ENCODE measurements at regions not wholly inside any gene's neighbourhood (a gene's known extent, or its start where the extent isn't known, plus 50 kb on each side); places are given as distances from the start of the nearest gene placed in this dataset.
"Not testable (repeated sequence)": the region's sequence is repeated elsewhere in the genome, so short reads cannot be mapped to it uniquely, and the experiment has no call there.

DNA sequence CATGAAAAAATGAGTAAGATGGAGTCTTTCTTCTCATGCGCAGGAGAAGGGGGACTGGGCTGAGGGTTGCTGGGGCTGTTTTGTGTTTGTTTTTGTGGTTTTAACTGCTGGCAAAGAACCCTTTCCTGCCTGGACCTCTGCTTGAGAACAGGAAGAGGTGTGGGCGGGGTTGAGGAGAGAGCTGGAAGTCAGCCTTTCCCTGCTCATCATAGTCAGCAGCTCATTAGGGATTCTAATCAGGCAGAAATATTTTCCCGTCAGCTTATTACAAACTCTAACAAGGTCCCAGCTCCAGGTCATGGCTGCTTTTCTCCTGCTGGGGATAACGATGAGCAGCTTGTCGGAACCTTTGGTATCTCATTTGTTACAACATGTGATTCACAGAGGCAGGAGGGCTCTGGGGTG lies 185.0 kb upstream of the NRXN3 start:
- Mint-ChIP-seq H3K36me3 (ENCODE audit: low read depth) (no peaks in the 10 kb centered on the region), H3K4me1 (ENCODE audit: low read depth) (no peaks in the 10 kb centered on the region), H3K27ac (no peak overlapping the region), H3K9me3 (no peaks in the 10 kb centered on the region), H3K4me3 (no peak overlapping the region), H3K27me3 (ENCODE audit: low read depth) (peaks cover 13% of the 10 kb centered on the region)
- CTCF ChIA-PET: interaction anchor here (0.6 to 1.1 kb wide), 2 partner anchors 121 to 582 kb away, joined by 3 read pairs; no protein-coding TSS in a partner anchor
- DNase-seq: no peak
- intact Hi-C loops (cut with micrococcal nuclease): no loop called here

- no peak overlapping the region for H3K27ac Mint-ChIP-seq
These were observed 183.4 kb upstream of the NRXN3 start for GRCh38 chr14:77986773-77987172.

DNA sequence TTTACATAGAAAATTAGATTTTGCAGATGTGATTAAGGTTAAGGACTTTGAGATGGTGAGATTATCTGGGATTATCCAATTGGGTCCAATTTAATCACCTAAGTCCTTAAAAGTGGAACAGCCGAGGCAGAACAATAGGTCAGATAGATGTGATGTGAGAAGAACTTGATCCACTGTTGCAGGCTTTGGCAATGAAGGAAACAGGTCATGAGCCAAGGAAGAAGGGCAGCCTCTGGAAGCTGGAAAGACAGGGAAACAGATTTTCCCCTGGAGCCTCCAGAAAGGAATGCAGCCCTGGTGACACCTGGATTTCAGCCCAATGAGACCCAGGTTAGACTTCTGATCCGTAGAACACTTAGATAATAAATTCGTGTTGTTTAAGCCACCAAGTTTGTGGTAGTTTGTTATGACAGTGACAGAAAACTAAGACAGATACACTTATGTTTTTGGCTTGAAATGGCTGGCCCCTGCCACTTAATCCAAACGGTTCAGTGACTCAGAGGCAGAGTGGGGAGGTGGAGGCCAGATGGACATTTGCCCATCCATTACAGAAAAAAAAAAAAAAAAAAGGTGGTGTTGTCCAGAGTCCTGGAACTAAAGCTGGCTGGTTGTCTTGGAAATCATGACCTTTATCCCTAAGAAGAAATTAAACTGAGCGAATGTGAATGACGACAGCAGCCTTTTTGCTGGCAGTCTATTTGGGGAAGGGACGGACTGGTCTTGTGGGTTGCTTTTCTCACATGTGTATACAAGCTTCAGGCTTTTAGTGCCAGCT lies 181.9 kb upstream of the NRXN3 start:
- no peaks in the 10 kb centered on the region for H3K36me3 Mint-ChIP-seq (ENCODE audit: low read depth)
- H3K27ac Mint-ChIP-seq: no peak overlapping the region
- intact Hi-C loops (cut with micrococcal nuclease): no loop called here
- H3K4me1 Mint-ChIP-seq (ENCODE audit: low read depth): no peaks in the 10 kb centered on the region
- no peaks in the 10 kb centered on the region for H3K9me3 Mint-ChIP-seq
- no peak overlapping the region for H3K4me3 Mint-ChIP-seq
- no peak for DNase-seq
- CTCF ChIA-PET: interaction anchor here (0.6 kb wide), 1 partner anchor 416 kb away, joined by 3 read pairs; no protein-coding TSS in a partner anchor
- peaks cover 5% of the 10 kb centered on the region for H3K27me3 Mint-ChIP-seq (ENCODE audit: low read depth)

More at GRCh38 chr14:77986773-77987172, 183.4 kb upstream of the NRXN3 start:
- intact Hi-C loops (cut with micrococcal nuclease): no loop called here
- CTCF ChIA-PET: no interaction called here
- no peak for DNase-seq
- peaks cover 5% of the 10 kb centered on the region for H3K27me3 Mint-ChIP-seq (ENCODE audit: low read depth)
- no peaks in the 10 kb centered on the region for H3K9me3 Mint-ChIP-seq
- H3K36me3 Mint-ChIP-seq (ENCODE audit: low read depth): no peaks in the 10 kb centered on the region
- H3K4me3 Mint-ChIP-seq: no peak overlapping the region
- H3K4me1 Mint-ChIP-seq (ENCODE audit: low read depth): no peaks in the 10 kb centered on the region

- intact Hi-C loops (cut with micrococcal nuclease): no loop called here
- H3K36me3 Mint-ChIP-seq (ENCODE audit: low read depth): no peaks in the 10 kb centered on the region
- no peak for DNase-seq
- CTCF ChIA-PET: no interaction called here
- H3K4me1 Mint-ChIP-seq (ENCODE audit: low read depth): no peaks in the 10 kb centered on the region
- H3K27me3 Mint-ChIP-seq (ENCODE audit: low read depth): peaks cover 5% of the 10 kb centered on the region
- no peak overlapping the region for H3K4me3 Mint-ChIP-seq
- no peak overlapping the region for H3K27ac Mint-ChIP-seq
- no peaks in the 10 kb centered on the region for H3K9me3 Mint-ChIP-seq
These were observed 181.2 kb upstream of the NRXN3 start for GRCh38 chr14:77988970-77989369.

DNA sequence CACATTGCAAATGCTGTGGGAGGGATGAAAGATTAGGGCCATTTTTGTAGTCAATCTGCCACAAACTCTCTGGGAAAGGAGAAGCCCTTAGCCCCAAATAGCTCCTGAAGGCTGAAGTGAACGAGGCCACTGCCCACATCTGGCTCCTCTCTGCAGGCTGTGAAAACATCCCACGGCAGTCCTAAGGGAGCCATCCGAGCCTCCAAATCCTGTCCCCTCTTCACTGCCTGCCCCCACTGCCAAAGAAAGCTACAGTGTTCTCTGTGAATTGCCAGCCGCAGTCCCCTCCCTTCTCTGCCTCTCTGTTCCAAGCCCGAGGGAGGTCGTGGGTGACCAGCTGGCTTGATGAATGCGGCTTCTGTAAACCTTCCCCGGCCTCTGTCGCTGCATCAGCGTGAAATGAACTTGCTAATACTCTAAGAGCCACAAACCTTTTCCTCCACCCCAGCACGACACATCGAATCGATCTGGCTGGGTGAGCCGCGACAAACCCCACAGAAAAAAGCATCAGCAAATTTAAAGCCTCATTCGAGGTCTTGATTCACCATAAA lies 180.7 kb upstream of the NRXN3 start:
- Mint-ChIP-seq H3K36me3 (ENCODE audit: low read depth) (no peaks in the 10 kb centered on the region), H3K27me3 (ENCODE audit: low read depth) (peaks cover 5% of the 10 kb centered on the region), H3K4me1 (ENCODE audit: low read depth) (no peaks in the 10 kb centered on the region), H3K4me3 (no peak overlapping the region), H3K27ac (no peak overlapping the region), H3K9me3 (peaks cover 3% of the 10 kb centered on the region)
- CTCF ChIA-PET: no interaction called here
- no peak for DNase-seq
- intact Hi-C loops (cut with micrococcal nuclease): no loop called here

DNA sequence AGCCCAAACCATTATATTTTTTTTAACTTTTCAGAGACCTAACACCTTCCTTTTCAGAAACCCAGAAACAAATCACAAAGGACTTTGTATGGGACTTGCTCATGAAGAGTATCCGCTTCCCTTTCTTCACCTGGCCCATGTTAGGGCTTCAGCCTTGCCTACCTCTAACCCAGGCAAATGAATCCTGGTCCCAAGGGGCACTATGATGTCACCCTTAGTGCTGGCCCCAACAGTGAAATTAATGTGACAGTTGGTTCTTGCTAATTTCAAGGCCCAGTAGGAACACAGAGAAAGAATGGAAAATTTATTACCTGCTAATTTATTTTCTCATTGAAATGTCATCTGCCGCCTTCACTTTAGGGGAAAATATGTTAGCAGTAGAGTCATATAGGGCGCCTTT lies 179.8 kb upstream of the NRXN3 start:
- no peak overlapping the region for H3K4me3 Mint-ChIP-seq
- CTCF ChIA-PET: no interaction called here
- H3K36me3 Mint-ChIP-seq (ENCODE audit: low read depth): no peaks in the 10 kb centered on the region
- peaks cover 3% of the 10 kb centered on the region for H3K9me3 Mint-ChIP-seq
- no peaks in the 10 kb centered on the region for H3K4me1 Mint-ChIP-seq (ENCODE audit: low read depth)
- no peak overlapping the region for H3K27ac Mint-ChIP-seq
- peaks cover 2% of the 10 kb centered on the region for H3K27me3 Mint-ChIP-seq (ENCODE audit: low read depth)
- DNase-seq: no peak
- intact Hi-C loops (cut with micrococcal nuclease): no loop called here

- H3K36me3 Mint-ChIP-seq (ENCODE audit: low read depth): no peaks in the 10 kb centered on the region
- no peaks in the 10 kb centered on the region for H3K4me1 Mint-ChIP-seq (ENCODE audit: low read depth)
- CTCF ChIA-PET: no interaction called here
- intact Hi-C loops (cut with micrococcal nuclease): no loop called here
- H3K9me3 Mint-ChIP-seq: peaks cover 3% of the 10 kb centered on the region
- H3K27me3 Mint-ChIP-seq (ENCODE audit: low read depth): peaks cover 2% of the 10 kb centered on the region
- H3K27ac Mint-ChIP-seq: no peak overlapping the region
- no peak overlapping the region for H3K4me3 Mint-ChIP-seq
- DNase-seq: no peak
These were observed 178.9 kb upstream of the NRXN3 start for GRCh38 chr14:77991128-77991772.

DNA sequence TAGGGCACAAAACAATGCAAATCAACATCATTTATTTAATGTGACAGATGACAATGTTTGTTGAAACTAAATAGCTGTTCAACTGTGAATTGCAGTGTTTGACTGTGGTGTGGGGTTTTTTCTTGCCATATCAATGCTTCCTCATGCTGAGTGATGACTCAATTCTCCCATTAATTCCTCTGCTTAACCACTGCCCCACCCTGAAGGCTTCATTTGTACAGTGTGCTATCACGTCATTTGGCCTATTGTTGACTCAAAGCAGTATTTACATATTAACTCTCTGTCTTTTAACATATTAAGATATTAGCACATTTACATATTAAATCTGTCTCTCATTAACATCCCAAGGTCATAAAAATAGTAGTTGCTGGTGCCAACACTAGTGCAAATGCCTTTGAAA lies 164.8 kb upstream of the NRXN3 start:
- H3K27ac Mint-ChIP-seq: no peak overlapping the region
- H3K4me1 Mint-ChIP-seq (ENCODE audit: low read depth): no peaks in the 10 kb centered on the region
- CTCF ChIA-PET: no interaction called here
- H3K27me3 Mint-ChIP-seq (ENCODE audit: low read depth): no peaks in the 10 kb centered on the region
- H3K36me3 Mint-ChIP-seq (ENCODE audit: low read depth): peaks cover 1% of the 10 kb centered on the region
- H3K9me3 Mint-ChIP-seq: peaks cover 16% of the 10 kb centered on the region
- DNase-seq: no peak
- intact Hi-C loops (cut with micrococcal nuclease): no loop called here
- H3K4me3 Mint-ChIP-seq: no peak overlapping the region

DNA sequence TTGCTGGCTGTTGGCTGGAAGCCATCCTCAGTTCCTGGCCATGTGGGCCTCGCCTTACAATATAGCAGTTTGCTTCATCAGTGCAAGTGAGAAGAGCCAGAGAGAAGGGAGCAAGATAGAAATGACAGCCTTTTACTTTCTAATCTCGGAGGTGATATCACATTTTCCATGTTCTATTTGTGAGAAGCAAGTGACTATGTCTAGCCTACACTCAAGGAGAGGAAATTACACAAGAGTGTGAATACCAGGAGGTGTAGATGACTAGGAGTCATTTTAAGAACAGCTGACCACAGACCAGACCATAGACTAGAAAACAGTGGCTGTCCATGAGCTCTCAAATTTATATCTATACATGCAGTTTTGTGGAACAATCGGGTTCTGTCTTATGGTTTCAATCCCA lies 163.0 kb upstream of the NRXN3 start:
- H3K27ac Mint-ChIP-seq: no peak overlapping the region
- H3K4me1 Mint-ChIP-seq (ENCODE audit: low read depth): no peaks in the 10 kb centered on the region
- H3K4me3 Mint-ChIP-seq: no peak overlapping the region
- intact Hi-C loops (cut with micrococcal nuclease): no loop called here
- DNase-seq: no peak
- H3K9me3 Mint-ChIP-seq: peaks cover 11% of the 10 kb centered on the region
- no peaks in the 10 kb centered on the region for H3K27me3 Mint-ChIP-seq (ENCODE audit: low read depth)
- H3K36me3 Mint-ChIP-seq (ENCODE audit: low read depth): peaks cover 1% of the 10 kb centered on the region
- CTCF ChIA-PET: no interaction called here

- H3K4me1 Mint-ChIP-seq (ENCODE audit: low read depth): no peaks in the 10 kb centered on the region
- intact Hi-C loops (cut with micrococcal nuclease): no loop called here
- DNase-seq: no peak
- no peaks in the 10 kb centered on the region for H3K27me3 Mint-ChIP-seq (ENCODE audit: low read depth)
- no peak overlapping the region for H3K27ac Mint-ChIP-seq
- CTCF ChIA-PET: no interaction called here
- no peaks in the 10 kb centered on the region for H3K36me3 Mint-ChIP-seq (ENCODE audit: low read depth)
- no peak overlapping the region for H3K4me3 Mint-ChIP-seq
- H3K9me3 Mint-ChIP-seq: no peaks in the 10 kb centered on the region
These were observed 159.5 kb upstream of the NRXN3 start for GRCh38 chr14:78010688-78011087.

DNA sequence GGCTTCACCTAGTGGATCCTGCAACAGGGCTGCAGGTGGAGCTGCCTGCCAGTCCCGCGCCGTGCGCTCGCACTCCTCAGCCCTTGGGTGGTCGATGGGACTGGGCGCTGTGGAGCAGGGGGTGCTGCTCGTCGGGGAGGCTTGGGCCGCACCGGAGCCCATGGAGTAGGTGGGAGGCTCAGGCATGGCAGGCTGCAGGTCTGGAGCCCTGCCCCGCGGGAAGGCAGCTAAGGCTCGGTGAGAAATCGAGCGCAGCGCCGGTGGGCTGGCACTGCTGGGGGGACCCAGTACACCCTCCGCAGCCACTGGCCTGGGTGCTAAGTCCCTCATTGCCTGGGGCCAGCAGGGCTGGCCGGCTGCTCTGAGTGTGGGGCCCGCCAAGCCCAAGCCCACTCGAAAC lies 156.3 kb upstream of the NRXN3 start:
- DNase-seq; H3K9me3 Mint-ChIP-seq; H3K27ac Mint-ChIP-seq; H3K4me1 Mint-ChIP-seq (ENCODE audit: low read depth); H3K36me3 Mint-ChIP-seq (ENCODE audit: low read depth); H3K27me3 Mint-ChIP-seq (ENCODE audit: low read depth); intact Hi-C loops (cut with micrococcal nuclease); H3K4me3 Mint-ChIP-seq: not testable (repeated sequence)
- CTCF ChIA-PET: interaction anchor here (0.7 kb wide), 1 partner anchor 8 kb away, joined by 3 read pairs; no protein-coding TSS in a partner anchor

DNA sequence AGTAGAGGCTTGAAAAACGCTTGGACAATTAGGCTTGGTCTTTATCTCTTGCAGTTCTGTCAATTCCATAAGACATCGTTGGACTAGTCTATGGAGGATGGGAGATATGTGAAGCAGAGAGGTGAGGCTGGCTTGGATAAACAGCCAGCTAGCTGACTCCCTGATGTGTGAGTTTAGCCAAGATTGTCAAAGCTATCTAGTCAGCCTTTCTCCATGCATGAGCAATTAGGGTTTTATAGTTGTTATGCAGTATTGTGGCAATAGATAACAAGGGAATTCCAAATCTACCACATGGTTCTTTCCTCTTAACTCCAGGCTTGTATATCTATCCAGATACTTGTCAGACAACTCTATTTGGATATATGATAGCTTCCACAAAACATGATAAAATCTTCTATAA lies 153.6 kb upstream of the NRXN3 start:
- CTCF ChIA-PET: interaction anchor here (1.7 kb wide), 1 partner anchor 11 kb away, joined by 5 read pairs; no protein-coding TSS in a partner anchor
- intact Hi-C loops (cut with micrococcal nuclease): no loop called here
- H3K27ac Mint-ChIP-seq: no peak overlapping the region
- H3K9me3 Mint-ChIP-seq: no peaks in the 10 kb centered on the region
- H3K36me3 Mint-ChIP-seq (ENCODE audit: low read depth): no peaks in the 10 kb centered on the region
- DNase-seq: no peak
- no peak overlapping the region for H3K4me3 Mint-ChIP-seq
- H3K27me3 Mint-ChIP-seq (ENCODE audit: low read depth): peaks cover 10% of the 10 kb centered on the region
- H3K4me1 Mint-ChIP-seq (ENCODE audit: low read depth): no peaks in the 10 kb centered on the region

GRCh38 chr14:78018283-78018682 lies 151.9 kb upstream of the NRXN3 start:
- no peak overlapping the region for H3K27ac Mint-ChIP-seq
- no peaks in the 10 kb centered on the region for H3K36me3 Mint-ChIP-seq (ENCODE audit: low read depth)
- DNase-seq: no peak
- H3K9me3 Mint-ChIP-seq: no peaks in the 10 kb centered on the region
- no peaks in the 10 kb centered on the region for H3K4me1 Mint-ChIP-seq (ENCODE audit: low read depth)
- no peak overlapping the region for H3K4me3 Mint-ChIP-seq
- intact Hi-C loops (cut with micrococcal nuclease): no loop called here
- CTCF ChIA-PET: no interaction called here
- peaks cover 12% of the 10 kb centered on the region for H3K27me3 Mint-ChIP-seq (ENCODE audit: low read depth)

All from activated naive CD4-positive, alpha-beta T cell treated with anti-CD3 and anti-CD28 coated beads for 36 hours (primary cell).